ENCODE measurements at regions not wholly inside any gene's neighbourhood (a gene's known extent, or its start where the extent isn't known, plus 50 kb on each side); places are given as distances from the start of the nearest gene placed in this dataset.

DNA sequence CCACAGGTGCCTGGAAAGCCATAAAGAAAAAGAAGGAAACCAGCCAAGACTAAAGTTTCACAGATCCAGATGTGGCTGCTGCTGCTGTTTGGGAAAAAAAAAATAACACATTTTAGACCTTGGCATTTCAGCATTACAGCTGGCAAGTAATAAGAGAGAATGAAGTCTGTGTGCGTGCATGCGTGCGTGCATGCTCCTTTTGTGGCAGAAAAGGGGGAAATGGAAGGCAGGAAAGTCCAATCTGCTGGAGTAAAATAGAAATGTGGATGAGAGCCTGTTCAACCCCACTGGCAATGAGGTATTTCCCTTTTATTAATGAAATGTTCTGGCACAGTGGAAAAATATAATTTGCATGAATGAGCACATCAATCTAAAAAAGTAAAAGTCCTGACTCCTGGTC is 137.0 kb upstream of the SEMA3A start:
- TF ChIP-seq, protein P1, sequence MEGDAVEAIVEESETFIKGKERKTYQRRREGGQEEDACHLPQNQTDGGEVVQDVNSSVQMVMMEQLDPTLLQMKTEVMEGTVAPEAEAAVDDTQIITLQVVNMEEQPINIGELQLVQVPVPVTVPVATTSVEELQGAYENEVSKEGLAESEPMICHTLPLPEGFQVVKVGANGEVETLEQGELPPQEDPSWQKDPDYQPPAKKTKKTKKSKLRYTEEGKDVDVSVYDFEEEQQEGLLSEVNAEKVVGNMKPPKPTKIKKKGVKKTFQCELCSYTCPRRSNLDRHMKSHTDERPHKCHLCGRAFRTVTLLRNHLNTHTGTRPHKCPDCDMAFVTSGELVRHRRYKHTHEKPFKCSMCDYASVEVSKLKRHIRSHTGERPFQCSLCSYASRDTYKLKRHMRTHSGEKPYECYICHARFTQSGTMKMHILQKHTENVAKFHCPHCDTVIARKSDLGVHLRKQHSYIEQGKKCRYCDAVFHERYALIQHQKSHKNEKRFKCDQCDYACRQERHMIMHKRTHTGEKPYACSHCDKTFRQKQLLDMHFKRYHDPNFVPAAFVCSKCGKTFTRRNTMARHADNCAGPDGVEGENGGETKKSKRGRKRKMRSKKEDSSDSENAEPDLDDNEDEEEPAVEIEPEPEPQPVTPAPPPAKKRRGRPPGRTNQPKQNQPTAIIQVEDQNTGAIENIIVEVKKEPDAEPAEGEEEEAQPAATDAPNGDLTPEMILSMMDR (IDR thresholded peaks at IDR 0.05): no peak
- TF ChIP-seq EZH2 (IDR thresholded peaks at IDR 0.05) (no peak), EZH2phosphoT487 (IDR thresholded peaks at IDR 0.05) (no peak)

Data from neural progenitor cell (in vitro differentiated cells).